GOT3 (cell line): ENCODE measurements at regions not wholly inside any gene's neighbourhood (a gene's known extent, or its start where the extent isn't known, plus 50 kb on each side); places are given as distances from the start of the nearest gene placed in this dataset.

Source experiments
- DNase-seq: peaks from one replicate; lab custom pipeline; 2025; ENCODE audit warnings: mixed read lengths; lab: John Stamatoyannopoulos, UW

GRCh38 chr5:6166698-6167394 is 211.5 kb downstream of the MED10 start:
- DNase-seq, result no peak

GRCh38 chr5:6163913-6164312 is 214.4 kb downstream of the MED10 start:
- DNase-seq, result no peak

GRCh38 chr5:6162175-6162574 is 216.2 kb downstream of the MED10 start:
- DNase-seq, result no peak

GRCh38 chr5:6161257-6161656 is 217.1 kb downstream of the MED10 start:
- DNase-seq, result no peak

GRCh38 chr5:6159832-6160430 is 218.4 kb downstream of the MED10 start:
- DNase-seq, result no peak

GRCh38 chr5:6158974-6159831 is 219.1 kb downstream of the MED10 start:
- peak; percentile 25 for DNase-seq

- DNase-seq, result no peak
These were observed 224.1 kb downstream of the MED10 start for GRCh38 chr5:6154216-6154615.

- no peak for DNase-seq
These were observed 232.1 kb downstream of the MED10 start for GRCh38 chr5:6146271-6146670.

GRCh38 chr5:6145616-6146237 is 232.6 kb downstream of the MED10 start:
- no peak for DNase-seq

GRCh38 chr5:6143523-6143922 is 234.8 kb downstream of the MED10 start:
- no peak for DNase-seq

GRCh38 chr5:6142353-6142752 is 236.0 kb downstream of the MED10 start:
- DNase-seq, result no peak

- no peak for DNase-seq
These were observed 238.1 kb downstream of the MED10 start for GRCh38 chr5:6140219-6140618.

GRCh38 chr5:6135977-6136376 is 242.4 kb downstream of the MED10 start:
- DNase-seq, result no peak

GRCh38 chr5:6134281-6134680 is 244.1 kb downstream of the MED10 start:
- DNase-seq, result no peak

GRCh38 chr5:6125781-6126180 is 252.6 kb downstream of the MED10 start:
- DNase-seq, result no peak

GRCh38 chr5:6118691-6119090 is 259.7 kb downstream of the MED10 start:
- no peak for DNase-seq

- DNase-seq, result no peak
These were observed 261.1 kb downstream of the MED10 start for GRCh38 chr5:6117212-6117611.

GRCh38 chr5:6115852-6116251 is 262.5 kb downstream of the MED10 start:
- DNase-seq, result no peak

- no peak for DNase-seq
These were observed 265.8 kb downstream of the MED10 start for GRCh38 chr5:6112538-6112937.

- no peak for DNase-seq
These were observed 266.2 kb downstream of the MED10 start for GRCh38 chr5:6112125-6112524.

- no peak for DNase-seq
These were observed 267.2 kb downstream of the MED10 start for GRCh38 chr5:6111131-6111530.

GRCh38 chr5:6110441-6111005 is 267.8 kb downstream of the MED10 start:
- DNase-seq, result no peak
